T1000 (cell line): ENCODE measurements at regions not wholly inside any gene's neighbourhood (a gene's known extent, or its start where the extent isn't known, plus 50 kb on each side); places are given as distances from the start of the nearest gene placed in this dataset.

Experiments
- DNase-seq: peaks from one replicate; lab custom pipeline; 2025; ENCODE audit warnings: mixed read lengths; lab: John Stamatoyannopoulos, UW

- DNase-seq, result no peak
These were observed 184.2 kb upstream of the FOXN3 start for GRCh38 chr14:89600950-89601826.

- no peak for DNase-seq
These were observed 183.0 kb upstream of the FOXN3 start for GRCh38 chr14:89600029-89600428.

GRCh38 chr14:89598548-89599186 lies 181.6 kb upstream of the FOXN3 start:
- DNase-seq, result no peak

GRCh38 chr14:89592961-89593360 lies 175.9 kb upstream of the FOXN3 start:
- no peak for DNase-seq

GRCh38 chr14:89589400-89590118 lies 172.5 kb upstream of the FOXN3 start:
- no peak for DNase-seq

- DNase-seq, result no peak
These were observed 171.8 kb upstream of the FOXN3 start for GRCh38 chr14:89588840-89589296.

GRCh38 chr14:89588016-89588415 lies 171.0 kb upstream of the FOXN3 start:
- no peak for DNase-seq

GRCh38 chr14:89587136-89587420 lies 170.0 kb upstream of the FOXN3 start:
- no peak for DNase-seq

GRCh38 chr14:89586258-89587135 lies 169.5 kb upstream of the FOXN3 start:
- no peak for DNase-seq

GRCh38 chr14:89578156-89578555 lies 161.1 kb upstream of the FOXN3 start:
- no peak for DNase-seq

- DNase-seq, result no peak
These were observed 159.9 kb upstream of the FOXN3 start for GRCh38 chr14:89576960-89577359.

GRCh38 chr14:89576145-89576927 lies 159.3 kb upstream of the FOXN3 start:
- no peak for DNase-seq

GRCh38 chr14:89575386-89576061 lies 158.5 kb upstream of the FOXN3 start:
- DNase-seq, result no peak

GRCh38 chr14:89574420-89574819 lies 157.4 kb upstream of the FOXN3 start:
- no peak for DNase-seq

GRCh38 chr14:89573399-89573657 lies 156.3 kb upstream of the FOXN3 start:
- no peak for DNase-seq

- no peak for DNase-seq
These were observed 155.8 kb upstream of the FOXN3 start for GRCh38 chr14:89572596-89573398.

GRCh38 chr14:89571491-89571890 lies 154.5 kb upstream of the FOXN3 start:
- no peak for DNase-seq

- DNase-seq, result no peak
These were observed 149.8 kb upstream of the FOXN3 start for GRCh38 chr14:89566644-89567415.

- DNase-seq, result no peak
These were observed 149.1 kb upstream of the FOXN3 start for GRCh38 chr14:89566180-89566579.
